ENCODE measurements at regions not wholly inside any gene's neighbourhood (a gene's known extent, or its start where the extent isn't known, plus 50 kb on each side); places are given as distances from the start of the nearest gene placed in this dataset.
"Not testable (repeated sequence)": the region's sequence is repeated elsewhere in the genome, so short reads cannot be mapped to it uniquely, and the experiment has no call there.

- no peak for DNase-seq
Measured at GRCh38 chr7:153886506-153887441, 165.4 kb upstream of the DPP6 start.

- DNase-seq = no peak
Measured at GRCh38 chr7:153887749-153888569, 164.2 kb upstream of the DPP6 start.

GRCh38 chr7:153891990-153892389 lies 160.2 kb upstream of the DPP6 start:
- no peak for DNase-seq

GRCh38 chr7:153902862-153903261 lies 149.3 kb upstream of the DPP6 start:
- no peak for DNase-seq

- no peak for DNase-seq
Measured at GRCh38 chr7:153912211-153912610, 140.0 kb upstream of the DPP6 start.

- DNase-seq = no peak
Measured at GRCh38 chr7:153920126-153920525, 132.1 kb upstream of the DPP6 start.

- DNase-seq = no peak
Measured at GRCh38 chr7:153920897-153921296, 131.3 kb upstream of the DPP6 start.

GRCh38 chr7:153921408-153921807 lies 130.8 kb upstream of the DPP6 start:
- DNase-seq = no peak

- no peak for DNase-seq
Measured at GRCh38 chr7:153930696-153931095, 121.5 kb upstream of the DPP6 start.

GRCh38 chr7:153934048-153934447 lies 118.2 kb upstream of the DPP6 start:
- DNase-seq = no peak

GRCh38 chr7:153934629-153935028 lies 117.6 kb upstream of the DPP6 start:
- DNase-seq = no peak

- DNase-seq = no peak
Measured at GRCh38 chr7:153935095-153935494, 117.1 kb upstream of the DPP6 start.

GRCh38 chr7:153938451-153938850 lies 113.7 kb upstream of the DPP6 start:
- DNase-seq = no peak

- DNase-seq = no peak
Measured at GRCh38 chr7:153939177-153939576, 113.0 kb upstream of the DPP6 start.

- DNase-seq = no peak
Measured at GRCh38 chr7:153939654-153940053, 112.5 kb upstream of the DPP6 start.

- no peak for DNase-seq
Measured at GRCh38 chr7:153941061-153941460, 111.1 kb upstream of the DPP6 start.

- no peak for DNase-seq
Measured at GRCh38 chr7:153942036-153942435, 110.2 kb upstream of the DPP6 start.

GRCh38 chr7:153943457-153943856 lies 108.7 kb upstream of the DPP6 start:
- no peak for DNase-seq

GRCh38 chr7:153943861-153944260 lies 108.3 kb upstream of the DPP6 start:
- peak; percentile 4 for DNase-seq

GRCh38 chr7:153948060-153948459 lies 104.1 kb upstream of the DPP6 start:
- no peak for DNase-seq

GRCh38 chr7:153951316-153951715 lies 100.9 kb upstream of the DPP6 start:
- DNase-seq = no peak

- no peak for DNase-seq
Measured at GRCh38 chr7:153954477-153954876, 97.7 kb upstream of the DPP6 start.

GRCh38 chr7:153957677-153958076 lies 94.5 kb upstream of the DPP6 start:
- not testable (repeated sequence) for DNase-seq

- not testable (repeated sequence) for DNase-seq
Measured at GRCh38 chr7:153958381-153958780, 93.8 kb upstream of the DPP6 start.
